Hematopoietic multipotent progenitor cell treated with erythropoietin and hydrocortisone succinate and interleukin-3 and kit ligand, for 4 days (in vitro differentiated cells): ENCODE measurements at regions not wholly inside any gene's neighbourhood (a gene's known extent, or its start where the extent isn't known, plus 50 kb on each side); places are given as distances from the start of the nearest gene placed in this dataset.

Experiments used
- DNase-seq: peaks from one replicate; pipeline ENCODE4 v3.0.0-alpha.2; 2015

GRCh38 chr9:107172160-107172978, 110.7 kb upstream of the RAD23B start:
- peak; percentile 85 for DNase-seq

- DNase-seq, result no peak
Measured at GRCh38 chr9:107172979-107173347, 110.1 kb upstream of the RAD23B start.

GRCh38 chr9:107173422-107174180, 109.5 kb upstream of the RAD23B start:
- no peak for DNase-seq

GRCh38 chr9:107174441-107174840, 108.6 kb upstream of the RAD23B start:
- DNase-seq, result peak; percentile 20

- no peak for DNase-seq
Measured at GRCh38 chr9:107175041-107175440, 108.0 kb upstream of the RAD23B start.

GRCh38 chr9:107175816-107176435, 107.2 kb upstream of the RAD23B start:
- DNase-seq, result no peak

- DNase-seq, result no peak
Measured at GRCh38 chr9:107176436-107177151, 106.5 kb upstream of the RAD23B start.

- DNase-seq, result no peak
Measured at GRCh38 chr9:107177243-107177839, 105.7 kb upstream of the RAD23B start.

- no peak for DNase-seq
Measured at GRCh38 chr9:107177857-107178256, 105.2 kb upstream of the RAD23B start.

- DNase-seq, result no peak
Measured at GRCh38 chr9:107178293-107178692, 104.8 kb upstream of the RAD23B start.

GRCh38 chr9:107180206-107180605, 102.9 kb upstream of the RAD23B start:
- no peak for DNase-seq

GRCh38 chr9:107183176-107183575, 99.9 kb upstream of the RAD23B start:
- DNase-seq, result no peak

- DNase-seq, result no peak
Measured at GRCh38 chr9:107188376-107188775, 94.7 kb upstream of the RAD23B start.

- no peak for DNase-seq
Measured at GRCh38 chr9:107190061-107190935, 92.8 kb upstream of the RAD23B start.

GRCh38 chr9:107190936-107191290, 92.2 kb upstream of the RAD23B start:
- no peak for DNase-seq

GRCh38 chr9:107193251-107193650, 89.8 kb upstream of the RAD23B start:
- no peak for DNase-seq

- DNase-seq, result no peak
Measured at GRCh38 chr9:107198718-107199117, 84.4 kb upstream of the RAD23B start.

GRCh38 chr9:107208121-107208520, 75.0 kb upstream of the RAD23B start:
- no peak for DNase-seq

GRCh38 chr9:107210775-107211174, 72.3 kb upstream of the RAD23B start:
- no peak for DNase-seq

GRCh38 chr9:107211284-107211923, 71.7 kb upstream of the RAD23B start:
- no peak for DNase-seq

GRCh38 chr9:107212613-107213012, 70.5 kb upstream of the RAD23B start:
- no peak for DNase-seq
